Smooth muscle cell (in vitro differentiated cells): ENCODE measurements at regions not wholly inside any gene's neighbourhood (a gene's known extent, or its start where the extent isn't known, plus 50 kb on each side); places are given as distances from the start of the nearest gene placed in this dataset.

Experiments
- DNase-seq: peaks from one replicate; lab custom pipeline; 2025; ENCODE audit not compliant: unreplicated experiment; lab: John Stamatoyannopoulos, UW
- H2AFZ ChIP-seq: fragments of 200-600 bp; sonication (generic); 2 replicates; pipeline ENCODE4 v1.6.0; 2016; ENCODE audit warnings: antibody characterized with exemption, low read depth, mild to moderate bottlenecking
- H3F3A ChIP-seq: fragments of 200-600 bp; sonication (generic); 2 replicates; pipeline ENCODE4 v1.6.0; 2017; ENCODE audit warnings: antibody characterized with exemption, low read depth
- H3K27ac ChIP-seq: fragments of 200-600 bp; sonication (generic); 2 replicates; pipeline ENCODE4 v1.5.1; 2016; ENCODE audit warnings: low read depth, mild to moderate bottlenecking
- H3K27me3 ChIP-seq: fragments of 200-600 bp; sonication (generic); 2 replicates; pipeline ENCODE4 v1.6.1; 2016; ENCODE audit warnings: low read depth, mild to moderate bottlenecking
- H3K36me3 ChIP-seq: fragments of 200-600 bp; sonication (generic); 2 replicates; pipeline ENCODE4 v1.5.1; 2016; ENCODE audit warnings: low read depth
- H3K4me1 ChIP-seq: fragments of 200-600 bp; sonication (generic); 2 replicates; pipeline ENCODE4 v1.5.1; 2016; ENCODE audit warnings: low read depth
- H3K4me2 ChIP-seq: fragments of 200-600 bp; sonication (generic); 2 replicates; pipeline ENCODE4 v1.6.0; 2016; ENCODE audit warnings: mild to moderate bottlenecking
- H3K4me3 ChIP-seq: fragments of 200-600 bp; sonication (generic); 2 replicates; pipeline ENCODE4 v1.5.1; 2016; ENCODE audit warnings: mild to moderate bottlenecking
- H3K79me2 ChIP-seq: fragments of 200-600 bp; sonication (generic); 2 replicates; pipeline ENCODE4 v1.6.0; 2016; ENCODE audit warnings: low read depth, mild to moderate bottlenecking
- H3K9ac ChIP-seq: fragments of 200-600 bp; sonication (generic); 2 replicates; pipeline ENCODE4 v1.6.0; 2016; ENCODE audit warnings: low read depth
- H3K9me3 ChIP-seq: fragments of 200-600 bp; sonication (generic); replicated peaks from 2 replicates; pipeline ENCODE4 v1.5.1; 2016; ENCODE audit warnings: low read depth
- H4K20me1 ChIP-seq: fragments of 200-600 bp; sonication (generic); 2 replicates; pipeline ENCODE4 v1.6.0; 2016; ENCODE audit warnings: low read depth
- WGBS: methylation state at CpG from one replicate; pipeline ENCODE4 v1.1.7; 2016; ENCODE audit warnings: low lambda C conversion rate; 5-methylcytosine and 5-hydroxymethylcytosine counted together
- TF ChIP-seq, protein P1 (sequence below): fragments of 200-600 bp; sonication (generic); IDR thresholded peaks from 2 replicates; pipeline ENCODE4 v1.5.1; 2017; ENCODE audit warnings: borderline replicate concordance, mild to moderate bottlenecking, antibody characterized with exemption; ENCODE audit not compliant: insufficient read depth, poor library complexity, severe bottlenecking

DNA sequence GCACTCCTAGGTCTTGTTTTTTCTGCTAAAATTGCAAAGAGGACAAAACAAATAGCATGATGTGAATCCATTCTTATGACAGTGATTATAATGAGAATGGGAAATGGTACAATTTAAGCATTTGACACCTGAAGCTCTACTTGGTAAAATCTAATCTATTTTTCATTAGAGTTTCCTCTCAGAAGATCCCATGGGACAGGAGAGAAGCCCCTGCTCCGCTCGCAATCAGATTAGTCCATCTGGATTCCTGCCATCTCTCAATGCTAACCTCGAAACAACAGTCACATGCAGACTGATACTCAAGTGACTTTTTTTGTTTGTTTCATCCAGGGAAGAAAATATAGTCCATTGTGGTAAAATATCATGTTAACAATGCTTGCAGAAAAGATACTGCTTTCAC lies 107.4 kb upstream of the TOM1L1 start:
- Histone ChIP-seq H3F3A (no peaks in the 10 kb centered on the region), H3K4me1 (no peaks in the 10 kb centered on the region), H3K27ac (no peak overlapping the region), H3K9ac (no peak overlapping the region), H4K20me1 (no peaks in the 10 kb centered on the region), H3K79me2 (no peaks in the 10 kb centered on the region), H3K9me3 (no peaks in the 10 kb centered on the region), H3K27me3 (no peaks in the 10 kb centered on the region), H2AFZ (no peak overlapping the region), H3K4me3 (no peak overlapping the region), H3K36me3 (no peaks in the 10 kb centered on the region), H3K4me2 (no peak overlapping the region)
- WGBS: 93% methylated on average over 3 of the region's 3 CpGs
- no peak for DNase-seq
- TF ChIP-seq, protein P1, sequence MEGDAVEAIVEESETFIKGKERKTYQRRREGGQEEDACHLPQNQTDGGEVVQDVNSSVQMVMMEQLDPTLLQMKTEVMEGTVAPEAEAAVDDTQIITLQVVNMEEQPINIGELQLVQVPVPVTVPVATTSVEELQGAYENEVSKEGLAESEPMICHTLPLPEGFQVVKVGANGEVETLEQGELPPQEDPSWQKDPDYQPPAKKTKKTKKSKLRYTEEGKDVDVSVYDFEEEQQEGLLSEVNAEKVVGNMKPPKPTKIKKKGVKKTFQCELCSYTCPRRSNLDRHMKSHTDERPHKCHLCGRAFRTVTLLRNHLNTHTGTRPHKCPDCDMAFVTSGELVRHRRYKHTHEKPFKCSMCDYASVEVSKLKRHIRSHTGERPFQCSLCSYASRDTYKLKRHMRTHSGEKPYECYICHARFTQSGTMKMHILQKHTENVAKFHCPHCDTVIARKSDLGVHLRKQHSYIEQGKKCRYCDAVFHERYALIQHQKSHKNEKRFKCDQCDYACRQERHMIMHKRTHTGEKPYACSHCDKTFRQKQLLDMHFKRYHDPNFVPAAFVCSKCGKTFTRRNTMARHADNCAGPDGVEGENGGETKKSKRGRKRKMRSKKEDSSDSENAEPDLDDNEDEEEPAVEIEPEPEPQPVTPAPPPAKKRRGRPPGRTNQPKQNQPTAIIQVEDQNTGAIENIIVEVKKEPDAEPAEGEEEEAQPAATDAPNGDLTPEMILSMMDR: no peak

DNA sequence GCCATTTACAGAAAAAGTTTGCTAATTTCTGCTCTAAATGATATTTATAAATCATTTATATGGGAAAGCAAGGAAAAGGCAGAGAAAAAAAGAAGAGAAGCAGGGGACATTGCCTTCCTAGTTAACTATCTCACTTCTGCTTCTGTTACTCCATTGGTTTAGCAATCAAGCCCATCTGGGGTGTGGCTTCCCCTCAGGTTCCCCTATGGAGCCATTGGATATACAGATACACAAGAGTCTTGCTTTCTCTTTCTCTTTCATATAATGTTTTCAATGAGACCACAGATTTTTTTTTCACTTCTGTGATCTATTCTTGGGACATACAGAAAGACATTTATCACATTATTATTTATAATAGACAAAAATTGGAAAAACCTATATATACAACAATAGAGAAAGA lies 105.6 kb upstream of the TOM1L1 start:
- H3K9me3 ChIP-seq: no peaks in the 10 kb centered on the region
- no peaks in the 10 kb centered on the region for H3K27me3 ChIP-seq
- H3K4me1 ChIP-seq: no peaks in the 10 kb centered on the region
- no peaks in the 10 kb centered on the region for H3K79me2 ChIP-seq
- H3F3A ChIP-seq: no peaks in the 10 kb centered on the region
- H3K27ac ChIP-seq: no peak overlapping the region
- H4K20me1 ChIP-seq: no peaks in the 10 kb centered on the region
- TF ChIP-seq, protein P1: no peak
- no peak overlapping the region for H3K4me3 ChIP-seq
- DNase-seq: no peak
- no peak overlapping the region for H3K4me2 ChIP-seq
- H3K36me3 ChIP-seq: no peaks in the 10 kb centered on the region
- no peak overlapping the region for H2AFZ ChIP-seq
- no peak overlapping the region for H3K9ac ChIP-seq

DNA sequence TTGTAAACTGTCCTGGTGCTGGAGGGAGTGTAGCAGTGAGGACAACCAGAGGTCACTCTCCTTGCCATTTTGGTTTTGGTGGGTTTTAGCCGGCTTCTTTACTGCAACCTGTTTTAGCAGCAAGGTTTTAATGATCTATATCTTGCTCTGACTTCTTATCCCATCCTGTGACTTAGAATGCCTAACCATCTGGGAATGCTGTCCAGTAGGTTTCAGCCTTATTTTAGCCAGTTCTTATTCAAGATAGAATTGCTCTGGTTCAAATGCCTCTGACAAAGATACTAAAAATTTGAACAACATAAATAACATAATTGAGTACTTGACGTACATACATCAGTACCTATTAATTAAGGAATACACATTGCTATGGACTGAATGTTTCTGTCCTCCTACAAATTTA lies 93.3 kb upstream of the TOM1L1 start:
- Histone ChIP-seq H3K79me2 (no peaks in the 10 kb centered on the region), H3K27me3 (no peaks in the 10 kb centered on the region), H3K4me2 (no peak overlapping the region), H4K20me1 (no peaks in the 10 kb centered on the region), H3K9me3 (no peaks in the 10 kb centered on the region), H3K27ac (peak overlapping the region; percentile 50), H3K9ac (no peak overlapping the region), H3K4me1 (no peaks in the 10 kb centered on the region), H3K36me3 (no peaks in the 10 kb centered on the region), H3F3A (no peaks in the 10 kb centered on the region), H3K4me3 (no peak overlapping the region), H2AFZ (no peak overlapping the region)
- 74% methylated on average over 2 of the region's 2 CpGs for WGBS
- DNase-seq: no peak
- TF ChIP-seq, protein P1: no peak

DNA sequence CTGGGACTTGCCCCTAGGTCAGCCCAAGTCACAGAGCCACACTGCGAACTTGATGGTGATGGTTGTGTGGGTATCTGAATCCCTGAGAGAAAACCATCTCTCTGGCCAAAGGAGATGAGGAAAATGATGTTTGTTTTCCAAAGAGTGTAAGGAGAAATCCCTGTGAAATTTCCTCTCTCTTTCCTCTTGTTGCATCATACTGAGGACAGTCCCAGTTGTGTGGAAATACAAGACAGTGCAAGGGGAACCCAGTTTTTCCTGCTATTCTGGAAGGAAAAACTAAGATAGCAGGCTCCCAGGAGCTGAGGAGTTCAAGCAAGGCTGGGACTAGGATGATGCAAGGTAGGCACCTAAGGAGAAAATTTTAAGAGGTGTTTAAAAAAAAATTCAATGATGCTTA lies 86.8 kb upstream of the TOM1L1 start:
- Histone ChIP-seq H2AFZ (peak overlapping the region; percentile 72), H3K9ac (no peak overlapping the region), H3K36me3 (no peaks in the 10 kb centered on the region), H3K9me3 (no peaks in the 10 kb centered on the region), H3K4me3 (no peak overlapping the region), H3K4me1 (no peaks in the 10 kb centered on the region), H4K20me1 (no peaks in the 10 kb centered on the region), H3K79me2 (no peaks in the 10 kb centered on the region), H3F3A (no peaks in the 10 kb centered on the region), H3K4me2 (no peak overlapping the region), H3K27ac (no peak overlapping the region), H3K27me3 (no peaks in the 10 kb centered on the region)
- 88% methylated on average over 1 of the region's 1 CpG for WGBS
- TF ChIP-seq, protein P1: no peak
- DNase-seq: no peak
